ENCODE measurements at regions not wholly inside any gene's neighbourhood (a gene's known extent, or its start where the extent isn't known, plus 50 kb on each side); places are given as distances from the start of the nearest gene placed in this dataset.

GRCh38 chr1:30513396-30514136 lies 209.8 kb downstream of the MATN1 start:
- H3K9ac ChIP-seq (ENCODE audit: extremely low read depth, low read length, poor library complexity, severe bottlenecking), result no peak overlapping the region
- no peak overlapping the region for H3K4me3 Mint-ChIP-seq
- no peak overlapping the region for H3K27ac Mint-ChIP-seq
- TF ChIP-seq CTCF (conservative IDR thresholded peaks at IDR 0.05), result no peak
- H3K9me3 ChIP-seq (ENCODE audit: control insufficient read depth, low read length), result no peaks in the 10 kb centered on the region
- no peak overlapping the region for H3K27ac ChIP-seq (ENCODE audit: low read depth, low read length)
- H3K27me3 ChIP-seq (ENCODE audit: control insufficient read depth, insufficient read depth, low read length, poor library complexity, severe bottlenecking), result no peaks in the 10 kb centered on the region
- no peaks in the 10 kb centered on the region for H3K4me1 ChIP-seq (ENCODE audit: control insufficient read depth, insufficient read depth, low read length)
- no peaks in the 10 kb centered on the region for H3K27me3 Mint-ChIP-seq (ENCODE audit: insufficient read depth)
- DNase-seq, result peak; percentile 44
- WGBS, 2 experiments (ENCODE audit: insufficient coverage in 1 of 2, insufficient read length in 1 of 2), result 61 to 84% methylated on average over 3 to 12 of the region's 12 CpGs
- peaks cover 9% of the 10 kb centered on the region for H3K4me1 Mint-ChIP-seq
- H3K9me3 Mint-ChIP-seq, result peaks cover 7% of the 10 kb centered on the region
- no peaks in the 10 kb centered on the region for H3K36me3 Mint-ChIP-seq (ENCODE audit: low read depth)
- H3K4me3 ChIP-seq (ENCODE audit: low read length), result no peak overlapping the region
- H3K36me3 ChIP-seq (ENCODE audit: control insufficient read depth, insufficient read depth, low read length), result no peaks in the 10 kb centered on the region

GRCh38 chr1:30512914-30513265 lies 210.5 kb downstream of the MATN1 start:
- no peaks in the 10 kb centered on the region for H3K9me3 ChIP-seq (ENCODE audit: control insufficient read depth, low read length)
- DNase-seq, result no peak
- TF ChIP-seq CTCF (conservative IDR thresholded peaks at IDR 0.05), result no peak
- H3K9ac ChIP-seq (ENCODE audit: extremely low read depth, low read length, poor library complexity, severe bottlenecking), result no peak overlapping the region
- Mint-ChIP-seq H3K27ac (no peak overlapping the region), H3K9me3 (peaks cover 7% of the 10 kb centered on the region), H3K27me3 (ENCODE audit: insufficient read depth) (no peaks in the 10 kb centered on the region), H3K4me1 (peaks cover 9% of the 10 kb centered on the region), H3K4me3 (no peak overlapping the region), H3K36me3 (ENCODE audit: low read depth) (no peaks in the 10 kb centered on the region)
- no peaks in the 10 kb centered on the region for H3K4me1 ChIP-seq (ENCODE audit: control insufficient read depth, insufficient read depth, low read length)
- no peak overlapping the region for H3K4me3 ChIP-seq (ENCODE audit: low read length)
- no peaks in the 10 kb centered on the region for H3K27me3 ChIP-seq (ENCODE audit: control insufficient read depth, insufficient read depth, low read length, poor library complexity, severe bottlenecking)
- H3K36me3 ChIP-seq (ENCODE audit: control insufficient read depth, insufficient read depth, low read length), result no peaks in the 10 kb centered on the region
- 93 to 98% methylated on average over 7 to 9 of the region's 9 CpGs for WGBS, 2 experiments (ENCODE audit: insufficient coverage in 1 of 2, insufficient read length in 1 of 2)
- H3K27ac ChIP-seq (ENCODE audit: low read depth, low read length), result no peak overlapping the region

- H3K4me3 Mint-ChIP-seq, result no peak overlapping the region
- TF ChIP-seq CTCF (conservative IDR thresholded peaks at IDR 0.05), result no peak
- Histone ChIP-seq H3K27me3 (ENCODE audit: control insufficient read depth, insufficient read depth, low read length, poor library complexity, severe bottlenecking) (no peaks in the 10 kb centered on the region), H3K4me1 (ENCODE audit: control insufficient read depth, insufficient read depth, low read length) (no peaks in the 10 kb centered on the region), H3K36me3 (ENCODE audit: control insufficient read depth, insufficient read depth, low read length) (no peaks in the 10 kb centered on the region), H3K9ac (ENCODE audit: extremely low read depth, low read length, poor library complexity, severe bottlenecking) (no peak overlapping the region), H3K9me3 (ENCODE audit: control insufficient read depth, low read length) (no peaks in the 10 kb centered on the region), H3K4me3 (ENCODE audit: low read length) (no peak overlapping the region), H3K27ac (ENCODE audit: low read depth, low read length) (no peak overlapping the region)
- 73 to 74% methylated on average over 16 to 18 of the region's 18 CpGs for whole genome bisulfite sequencing, 2 experiments (ENCODE audit: insufficient coverage in 1 of 2, insufficient read length in 1 of 2)
- H3K4me1 Mint-ChIP-seq, result peaks cover 9% of the 10 kb centered on the region
- peaks cover 7% of the 10 kb centered on the region for H3K9me3 Mint-ChIP-seq
- H3K27ac Mint-ChIP-seq, result no peak overlapping the region
- no peaks in the 10 kb centered on the region for H3K27me3 Mint-ChIP-seq (ENCODE audit: insufficient read depth)
- peak; percentile 84 for DNase-seq
- H3K36me3 Mint-ChIP-seq (ENCODE audit: low read depth), result no peaks in the 10 kb centered on the region
These were observed 211.1 kb downstream of the MATN1 start for GRCh38 chr1:30511991-30512913.

All from endodermal cell (in vitro differentiated cells).